A673 (cell line): ENCODE measurements at regions not wholly inside any gene's neighbourhood (a gene's known extent, or its start where the extent isn't known, plus 50 kb on each side); places are given as distances from the start of the nearest gene placed in this dataset.

Experiments used
- BruUV-seq: library from RNA; stranded (reverse); fragments of 400-500 nt; replicated peaks from 2 replicates; lab custom pipeline; 2021; lab: Mats Ljungman, UMichigan
- CTCF ChIA-PET: fragments of 300-600 bp; sonication (Branson Sonifier 250); formaldehyde crosslinking; loops from one replicate; lab custom pipeline; 2022; ENCODE audit warnings: antibody characterized with exemption; lab: Charles Lee
- POLR2A ChIA-PET: fragments of 300-600 bp; sonication (Branson Sonifier 250); formaldehyde crosslinking; loops from one replicate; lab custom pipeline; 2022; ENCODE audit warnings: antibody characterized with exemption; ENCODE audit not compliant: low non-redundant PET; lab: Charles Lee
- DNase-seq: peaks from one replicate; pipeline ENCODE4 v3.0.0-alpha.2; 2015; ENCODE audit warnings: low spot score
- H3K27ac ChIP-seq: fragments of 200-600 bp; sonication (generic); 2 replicates; pipeline ENCODE4 v1.5.1; 2016; ENCODE audit warnings: mixed run types, low read depth, mild to moderate bottlenecking, mixed read lengths, antibody characterized with exemption, low read length; ENCODE audit not compliant: poor library complexity, severe bottlenecking
- H3K27me3 ChIP-seq: fragments of 200-600 bp; sonication (generic); replicated peaks from 2 replicates; pipeline ENCODE4 v1.6.1; 2017; ENCODE audit warnings: mixed run types, low read depth, mild to moderate bottlenecking, mixed read lengths, antibody characterized with exemption, low read length; ENCODE audit not compliant: insufficient read depth, poor library complexity
- H3K36me3 ChIP-seq: fragments of 200-600 bp; sonication (generic); 2 replicates; pipeline ENCODE4 v1.6.1; 2016; ENCODE audit warnings: mixed run types, mild to moderate bottlenecking, mixed read lengths, antibody characterized with exemption, low read length; ENCODE audit not compliant: insufficient read depth, poor library complexity, severe bottlenecking
- H3K4me1 ChIP-seq: fragments of 200-600 bp; sonication (generic); 2 replicates; pipeline ENCODE4 v1.6.1; 2017; ENCODE audit warnings: mixed run types, mild to moderate bottlenecking, mixed read lengths, antibody characterized with exemption, low read length; ENCODE audit not compliant: insufficient read depth, poor library complexity, severe bottlenecking
- H3K4me3 ChIP-seq: fragments of 200-600 bp; sonication (generic); 2 replicates; pipeline ENCODE4 v1.5.1; 2016; ENCODE audit warnings: low read depth, mixed run types, mild to moderate bottlenecking, mixed read lengths, low read length; ENCODE audit not compliant: poor library complexity, severe bottlenecking
- H3K9me3 ChIP-seq: fragments of 200-600 bp; sonication (generic); 2 replicates; pipeline ENCODE4 v1.6.1; 2016; ENCODE audit warnings: mixed run types, low read depth, mild to moderate bottlenecking, mixed read lengths, antibody characterized with exemption, low read length; ENCODE audit not compliant: poor library complexity, severe bottlenecking
- EZH2 ChIP-seq: fragments of 200-600 bp; sonication (generic); IDR thresholded peaks from 2 replicates; pipeline ENCODE4 v1.6.1; 2017; ENCODE audit warnings: borderline replicate concordance, low read depth, mild to moderate bottlenecking, mixed read lengths, antibody characterized with exemption, low read length; ENCODE audit not compliant: poor library complexity, severe bottlenecking
- intact Hi-C: fragments of 100-400 bp; cut with micrococcal nuclease; formaldehyde crosslinking; loops from one replicate; pipeline ENCODE4 v1.10.0; 2022; ENCODE audit not compliant: unreplicated experiment
- TF ChIP-seq, protein P1 (sequence below): fragments of 300-800, 200-600 bp; sonication (generic); conservative IDR thresholded peaks from 2 replicates; pipeline ENCODE4 v1.5.1; 2017; ENCODE audit warnings: low read depth, mild to moderate bottlenecking, antibody characterized with exemption, low read length, moderate library complexity, mixed read lengths

DNA sequence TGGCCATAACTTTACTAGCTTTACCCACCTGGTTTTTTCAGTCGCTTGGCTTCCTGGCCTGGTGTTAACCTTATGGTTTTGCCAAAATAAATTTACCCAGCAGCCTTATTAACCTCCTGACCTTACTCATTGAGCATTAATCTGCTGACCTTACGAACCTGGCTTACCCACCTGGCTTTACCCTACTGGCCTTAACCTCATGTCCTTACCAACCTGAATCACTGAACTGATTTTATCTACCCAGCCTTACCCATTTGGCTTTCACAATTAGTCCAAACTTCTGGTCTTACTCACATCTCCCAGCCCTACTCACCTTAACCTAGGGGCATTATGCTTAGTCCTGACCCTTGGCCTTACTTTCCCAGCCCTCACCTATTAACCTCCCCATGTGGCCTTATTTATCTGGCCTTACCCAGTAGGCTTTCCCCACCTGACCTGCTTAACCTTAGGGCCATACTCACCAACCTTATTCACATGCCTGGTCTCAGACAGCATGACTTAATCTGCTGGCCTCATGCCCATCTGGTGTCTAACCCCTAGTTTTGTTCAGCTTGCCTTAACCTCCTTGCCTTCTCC is 93.4 kb downstream of the IL12A start:
- Histone ChIP-seq H3K4me1 (no peaks in the 10 kb centered on the region), H3K9me3 (no peaks in the 10 kb centered on the region), H3K4me3 (no peak overlapping the region), H3K36me3 (no peaks in the 10 kb centered on the region), H3K27ac (no peak overlapping the region), H3K27me3 (no peaks in the 10 kb centered on the region)
- ChIA-PET CTCF (no interaction called here), POLR2A (no interaction called here)
- no peak for DNase-seq
- TF ChIP-seq EZH2, result no peak
- TF ChIP-seq, protein P1, sequence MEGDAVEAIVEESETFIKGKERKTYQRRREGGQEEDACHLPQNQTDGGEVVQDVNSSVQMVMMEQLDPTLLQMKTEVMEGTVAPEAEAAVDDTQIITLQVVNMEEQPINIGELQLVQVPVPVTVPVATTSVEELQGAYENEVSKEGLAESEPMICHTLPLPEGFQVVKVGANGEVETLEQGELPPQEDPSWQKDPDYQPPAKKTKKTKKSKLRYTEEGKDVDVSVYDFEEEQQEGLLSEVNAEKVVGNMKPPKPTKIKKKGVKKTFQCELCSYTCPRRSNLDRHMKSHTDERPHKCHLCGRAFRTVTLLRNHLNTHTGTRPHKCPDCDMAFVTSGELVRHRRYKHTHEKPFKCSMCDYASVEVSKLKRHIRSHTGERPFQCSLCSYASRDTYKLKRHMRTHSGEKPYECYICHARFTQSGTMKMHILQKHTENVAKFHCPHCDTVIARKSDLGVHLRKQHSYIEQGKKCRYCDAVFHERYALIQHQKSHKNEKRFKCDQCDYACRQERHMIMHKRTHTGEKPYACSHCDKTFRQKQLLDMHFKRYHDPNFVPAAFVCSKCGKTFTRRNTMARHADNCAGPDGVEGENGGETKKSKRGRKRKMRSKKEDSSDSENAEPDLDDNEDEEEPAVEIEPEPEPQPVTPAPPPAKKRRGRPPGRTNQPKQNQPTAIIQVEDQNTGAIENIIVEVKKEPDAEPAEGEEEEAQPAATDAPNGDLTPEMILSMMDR, result no peak
- no TSS peak for BruUV-seq
- intact Hi-C loops, result no loop called here

GRCh38 chr3:160084998-160085397 is 96.4 kb downstream of the IL12A start:
- no peaks in the 10 kb centered on the region for H3K9me3 ChIP-seq
- CTCF ChIA-PET, result no interaction called here
- TF ChIP-seq, protein P1, result no peak
- TF ChIP-seq EZH2, result no peak
- POLR2A ChIA-PET, result no interaction called here
- no peaks in the 10 kb centered on the region for H3K36me3 ChIP-seq
- H3K27me3 ChIP-seq, result no peaks in the 10 kb centered on the region
- intact Hi-C loops, result no loop called here
- H3K27ac ChIP-seq, result no peak overlapping the region
- H3K4me1 ChIP-seq, result no peaks in the 10 kb centered on the region
- DNase-seq, result no peak
- no peak overlapping the region for H3K4me3 ChIP-seq
- no TSS peak for BruUV-seq

GRCh38 chr3:160088492-160089137 is 100.0 kb downstream of the IL12A start:
- TF ChIP-seq EZH2, result no peak
- TF ChIP-seq, protein P1, result no peak
- Histone ChIP-seq H3K27ac (no peak overlapping the region), H3K4me1 (no peaks in the 10 kb centered on the region), H3K4me3 (no peak overlapping the region), H3K27me3 (no peaks in the 10 kb centered on the region), H3K9me3 (no peaks in the 10 kb centered on the region), H3K36me3 (no peaks in the 10 kb centered on the region)
- ChIA-PET POLR2A (no interaction called here), CTCF (no interaction called here)
- intact Hi-C loops, result no loop called here
- DNase-seq, result no peak
- BruUV-seq, result no TSS peak
